ENCODE measurements at regions not wholly inside any gene's neighbourhood (a gene's known extent, or its start where the extent isn't known, plus 50 kb on each side); places are given as distances from the start of the nearest gene placed in this dataset.

- BruUV-seq (replicated peaks): no TSS peak
- SMC1A ChIA-PET (ENCODE audit: uncharacterized antibody, unreplicated experiment): interaction anchor here (1.0 kb wide), 1 partner anchor 12 kb away, joined by 3 read pairs; no protein-coding TSS in a partner anchor
- no peak for DNase-seq (ENCODE audit: low read depth, low spot score)
- 0% methylated on average over 1 of the region's 1 CpG for WGBS (ENCODE audit: insufficient coverage, insufficient replicate concordance, low lambda C conversion rate, missing lambda C conversion rate)
- H3K4me3 ChIP-seq: no peak overlapping the region
- no peaks in the 10 kb centered on the region for H4K20me1 ChIP-seq (ENCODE audit: control insufficient read depth, insufficient read depth)
- H3K4me2 ChIP-seq (ENCODE audit: control insufficient read depth, insufficient read depth): no peak overlapping the region
- no peaks in the 10 kb centered on the region for H3K36me3 ChIP-seq (ENCODE audit: control insufficient read depth in 2 of 2, insufficient read depth in 2 of 2, low read length in 1 of 2)
- no peak for FAIRE-seq
- H2AFZ ChIP-seq (ENCODE audit: control insufficient read depth, low read depth, low read length): no peak overlapping the region
- in situ Hi-C loops (cut with MboI) (no loop called here), intact Hi-C loops (cut with micrococcal nuclease; ENCODE audit: unreplicated experiment) (no loop called here)
- TF ChIP-seq BCL11A (IDR thresholded peaks at IDR 0.05; ENCODE audit: low read depth, low read length) (no peak), HCFC1 (IDR thresholded peaks at IDR 0.05; ENCODE audit: low read length) (no peak), HSF1 (IDR thresholded peaks at IDR 0.05; ENCODE audit: low read depth, low read length) (no peak), CHD1 (IDR thresholded peaks at IDR 0.05; ENCODE audit: low read depth, low read length) (no peak), SRF (IDR thresholded peaks at IDR 0.05; ENCODE audit: low read depth in 2 of 2, low read length in 2 of 2) (no peak), SREBF1 (IDR thresholded peaks at IDR 0.05; ENCODE audit: low read length) (no peak), FOXK2 (IDR thresholded peaks at IDR 0.05) (no peak), TARDBP (IDR thresholded peaks at IDR 0.05; ENCODE audit: borderline replicate concordance) (no peak), RUNX3 (IDR thresholded peaks at IDR 0.05; ENCODE audit: low read length) (no peak), ATF2 (IDR thresholded peaks at IDR 0.05; ENCODE audit: low read length) (no peak), SUPT20H (IDR thresholded peaks at IDR 0.05; ENCODE audit: borderline replicate concordance, control insufficient read depth, low read depth, low read length) (no peak), ATF7 (IDR thresholded peaks at IDR 0.05; ENCODE audit: low read depth) (no peak), HDAC2 (IDR thresholded peaks at IDR 0.05) (no peak), ETV6 (conservative IDR thresholded peaks at IDR 0.05 in 1 of 2, IDR thresholded peaks at IDR 0.05 in 1 of 2; ENCODE audit: borderline replicate concordance in 1 of 2, low read depth in 1 of 2) (no peak)
- CTCF ChIA-PET: no interaction called here
- no peaks in the 10 kb centered on the region for H3K79me2 ChIP-seq (ENCODE audit: control insufficient read depth, insufficient read depth, low read length)
- RAD21 ChIA-PET (ENCODE audit: unreplicated experiment): no interaction called here
- no peaks in the 10 kb centered on the region for H3K9me3 ChIP-seq (replicated peaks; ENCODE audit: control insufficient read depth, insufficient read depth, low read length)
- H3K9ac ChIP-seq (ENCODE audit: control insufficient read depth, insufficient read depth, low read length): no peak overlapping the region
- no peaks in the 10 kb centered on the region for H3K4me1 ChIP-seq (ENCODE audit: control insufficient read depth, insufficient read depth, low read length)
- H3K27ac ChIP-seq (ENCODE audit: control insufficient read depth, insufficient read depth): no peak overlapping the region
- POLR2A ChIA-PET: no interaction called here
- ATAC-seq: no peak
- no peaks in the 10 kb centered on the region for H3K27me3 ChIP-seq (replicated peaks in 1 of 2; ENCODE audit: control insufficient read depth in 2 of 2, insufficient read depth in 2 of 2, low read length in 1 of 2)
These were observed 340.3 kb downstream of the EPHA7 start for GRCh38 chr6:93079061-93079460.

Data from GM12878 (cell line).